HepG2 (cell line): ENCODE measurements at regions not wholly inside any gene's neighbourhood (a gene's known extent, or its start where the extent isn't known, plus 50 kb on each side); places are given as distances from the start of the nearest gene placed in this dataset.

ENCODE experiments used
- ATAC-seq: fragments of 200-7000 bp; cut with Tn5 transposase; 3 replicates; pipeline ENCODE4 v1.9.1; 2020; ENCODE audit warnings: mild to moderate bottlenecking, moderate library complexity
- BruUV-seq: library from RNA; stranded (reverse); fragments of 400-500 nt; replicated peaks from 2 replicates; lab custom pipeline; 2021; lab: Mats Ljungman, UMichigan
- CTCF ChIA-PET: fragments of 300-600 bp; formaldehyde crosslinking; extraction: SDS; loops from one replicate; lab custom pipeline; 2021; ENCODE audit warnings: low total read pairs, inconsistent platforms, low intra/inter-chr PET ratio; lab: Yijun Ruan, JAX
- POLR2A ChIA-PET: fragments of 350-600 bp; sonication (Branson Sonifier 250); formaldehyde crosslinking; loops from one replicate; lab custom pipeline; 2020; ENCODE audit warnings: antibody characterized with exemption, inconsistent platforms; lab: Yijun Ruan, JAX
- DNase-seq: peaks from one replicate; pipeline ENCODE4 v3.0.0-alpha.2; 2015; ENCODE audit warnings: low spot score
- FAIRE-seq: peaks from 3 replicates; lab custom pipeline; 2011; peaks lifted over from hg19 to GRCh38; lab: Jason Lieb, UNC
- H2AFZ ChIP-seq: one replicate; pipeline ENCODE4 v1.6.1; 2011; ENCODE audit warnings: low read length, inconsistent platforms
- H3K27ac ChIP-seq: fragments of 300-600 bp; 3 replicates; pipeline ENCODE4 v1.8.0; 2011; ENCODE audit warnings: mixed run types, mild to moderate bottlenecking, mixed read lengths, low read length, inconsistent platforms; ENCODE audit not compliant: insufficient read depth; ENCODE audit errors: extremely low read length
- H3K27me3 ChIP-seq, 2 experiments: fragments of 200-600 bp in 1 of 2; 2 replicates in 1 of 2; 3 replicates in 1 of 2; pipeline versions ENCODE4 v1.6.0 to v1.8.0; 2011; ENCODE audit warnings: low read length in 2 of 2, mild to moderate bottlenecking in 2 of 2, moderate library complexity in 2 of 2, inconsistent platforms in 1 of 2; ENCODE audit not compliant: insufficient read depth in 2 of 2, control insufficient read depth in 1 of 2
- H3K36me3 ChIP-seq, 2 experiments: fragments of 200-600 bp in 1 of 2; replicated peaks in 1 of 2; 2 replicates in 1 of 2; 3 replicates in 1 of 2; pipeline versions ENCODE4 v1.5.1 to v1.8.0; 2011; ENCODE audit warnings: low read length in 2 of 2, inconsistent platforms in 1 of 2; ENCODE audit not compliant: insufficient read depth in 2 of 2, control insufficient read depth in 1 of 2
- H3K4me1 ChIP-seq: 2 replicates; pipeline ENCODE4 v1.5.1; 2012; ENCODE audit warnings: low read length, inconsistent platforms; ENCODE audit not compliant: insufficient read depth
- H3K4me2 ChIP-seq: 2 replicates; pipeline ENCODE4 v1.6.0; 2011; ENCODE audit warnings: low read depth, low read length, inconsistent platforms
- H3K4me3 ChIP-seq, 3 experiments: fragments of 200-600 bp in 1 of 3; sonication (generic), shearing (Covaris generic) in 1 of 3; replicated peaks in 1 of 3; 2 replicates each; pipeline ENCODE4 v1.5.1; 2011 to 2016; ENCODE audit warnings: low read length in 3 of 3, inconsistent platforms in 2 of 3, low read depth in 2 of 3, mild to moderate bottlenecking in 2 of 3, control low read depth in 1 of 3, mixed read lengths in 1 of 3; ENCODE audit not compliant: insufficient read depth in 1 of 3
- H3K79me2 ChIP-seq: one replicate; pipeline ENCODE4 v1.6.1; 2011; ENCODE audit warnings: low read length, inconsistent platforms; ENCODE audit not compliant: insufficient read depth
- H3K9ac ChIP-seq: 2 replicates; pipeline ENCODE4 v1.6.0; 2011; ENCODE audit warnings: mild to moderate bottlenecking, low read depth, low read length, inconsistent platforms; ENCODE audit not compliant: insufficient read depth
- H3K9me3 ChIP-seq: 2 replicates; pipeline ENCODE4 v1.5.1; 2012; ENCODE audit warnings: mild to moderate bottlenecking, low read length
- H4K20me1 ChIP-seq: 2 replicates; pipeline ENCODE4 v1.6.0; 2011; ENCODE audit warnings: inconsistent platforms, mild to moderate bottlenecking, low read length, moderate library complexity; ENCODE audit not compliant: insufficient read depth
- ATF7 ChIP-seq, 2 experiments: fragments of 450-650 bp in 1 of 2; sonication (generic) in 1 of 2; formaldehyde crosslinking in 1 of 2; IDR thresholded peaks; 2 replicates each; pipeline versions ENCODE4 v1.4.0 to v1.6.1; 2016 to 2020; ENCODE audit warnings: antibody characterized with exemption in 1 of 2, mild to moderate bottlenecking in 1 of 2, missing genetic modification reagents in 1 of 2
- DNMT3B ChIP-seq: conservative IDR thresholded peaks from 2 replicates; pipeline ENCODE4 v1.6.1; 2016; ENCODE audit warnings: missing biosample characterization, control low read depth
- HMGXB3 ChIP-seq: sonication (generic); formaldehyde crosslinking; IDR thresholded peaks from 2 replicates; pipeline ENCODE4 v1.4.0; 2020; ENCODE audit warnings: missing genetic modification reagents, borderline replicate concordance
- IRX3 ChIP-seq: sonication (generic); formaldehyde crosslinking; IDR thresholded peaks from 2 replicates; pipeline ENCODE4 v1.8.1; 2023; ENCODE audit warnings: mild to moderate bottlenecking, low read depth, missing genetic modification reagents, borderline replicate concordance
- MZF1 ChIP-seq: sonication (generic); formaldehyde crosslinking; IDR thresholded peaks from 2 replicates; pipeline ENCODE4 v1.8.1; 2023; ENCODE audit warnings: mild to moderate bottlenecking, missing genetic modification reagents, borderline replicate concordance
- PLRG1 ChIP-seq: fragments of 450-650 bp; conservative IDR thresholded peaks from 2 replicates; pipeline ENCODE4 v1.6.1; 2016
- SMAD3 ChIP-seq: sonication (generic); formaldehyde crosslinking; IDR thresholded peaks from 2 replicates; pipeline ENCODE4 v1.4.0; 2020; ENCODE audit warnings: missing genetic modification reagents
- SUZ12 ChIP-seq: fragments of 150-350 bp; IDR thresholded peaks from 2 replicates; pipeline ENCODE4 v1.6.1; 2014; ENCODE audit warnings: low read depth, low read length
- TFDP1 ChIP-seq: IDR thresholded peaks from 2 replicates; pipeline ENCODE4 v1.6.1; 2016; ENCODE audit warnings: missing compliant biosample characterization, missing genetic modification reagents, borderline replicate concordance
- USF2 ChIP-seq, 2 experiments: sonication (generic) in 1 of 2; formaldehyde crosslinking in 1 of 2; IDR thresholded peaks; 2 replicates each; pipeline versions ENCODE4 v1.5.1 to v1.6.1; 2011 to 2020; ENCODE audit warnings: borderline replicate concordance in 1 of 2, low read depth in 1 of 2, low read length in 1 of 2, mild to moderate bottlenecking in 1 of 2, missing genetic modification reagents in 1 of 2, moderate library complexity in 1 of 2
- XRCC5 ChIP-seq: fragments of 200-400 bp; formaldehyde crosslinking; optimal IDR thresholded peaks from 2 replicates; pipeline ENCODE3; 2017; ENCODE audit warnings: mild to moderate bottlenecking, low read length
- ZBTB7B ChIP-seq: sonication (generic); formaldehyde crosslinking; IDR thresholded peaks from 2 replicates; pipeline ENCODE4 v1.4.0; 2020; ENCODE audit warnings: missing genetic modification reagents
- ZNF329 ChIP-seq: sonication (generic); formaldehyde crosslinking; IDR thresholded peaks from 2 replicates; pipeline ENCODE4 v1.9.0; 2021; ENCODE audit warnings: low read depth, mild to moderate bottlenecking, missing genetic modification reagents
- ZNF430 ChIP-seq: sonication (generic); formaldehyde crosslinking; IDR thresholded peaks from 2 replicates; pipeline ENCODE4 v1.9.0; 2021; ENCODE audit warnings: mild to moderate bottlenecking, missing genetic modification reagents
- ZNF501 ChIP-seq: sonication (generic); formaldehyde crosslinking; IDR thresholded peaks from 2 replicates; pipeline ENCODE4 v1.5.1; 2020; ENCODE audit warnings: mild to moderate bottlenecking, moderate library complexity, missing genetic modification reagents
- ZNF562 ChIP-seq: sonication (generic); formaldehyde crosslinking; IDR thresholded peaks from 2 replicates; pipeline ENCODE4 v1.8.0; 2022; ENCODE audit warnings: missing genetic modification reagents, borderline replicate concordance
- ZNF605 ChIP-seq: sonication (generic); formaldehyde crosslinking; IDR thresholded peaks from 2 replicates; pipeline ENCODE4 v1.8.0; 2022; ENCODE audit warnings: mild to moderate bottlenecking, missing genetic modification reagents
- ZNF891 ChIP-seq: sonication (generic); formaldehyde crosslinking; IDR thresholded peaks from 2 replicates; pipeline ENCODE4 v1.5.0; 2020; ENCODE audit warnings: mild to moderate bottlenecking, missing genetic modification reagents
- WGBS: methylation state at CpG from one replicate; pipeline ENCODE4 v1.1.6; 2017; ENCODE audit warnings: low lambda C conversion rate; 5-methylcytosine and 5-hydroxymethylcytosine counted together
- in situ Hi-C: cut with HindIII; loops from 2 replicates; pipeline ENCODE4 v1.10.0; 2017; ENCODE audit warnings: low pct_unique_long_range_greater_than_20kb; ENCODE audit not compliant: extremely low pct_ligation_motif_present
- intact Hi-C: fragments of 100-400 bp; cut with micrococcal nuclease; formaldehyde crosslinking; loops from one replicate; pipeline ENCODE4 v1.10.0; 2022; ENCODE audit not compliant: unreplicated experiment

GRCh38 chr1:61017651-61018050 is 64.7 kb upstream of the NFIA start:
- ChIA-PET CTCF (no interaction called here), POLR2A (no interaction called here)
- H3K4me2 ChIP-seq: no peak overlapping the region
- no peaks in the 10 kb centered on the region for H4K20me1 ChIP-seq
- H3K79me2 ChIP-seq: no peaks in the 10 kb centered on the region
- no peak overlapping the region for H2AFZ ChIP-seq
- no peak overlapping the region for H3K9ac ChIP-seq
- TF ChIP-seq IRX3 (CRISPR knock-in tag) (no peak), SMAD3 (no peak), SUZ12 (no peak), ZNF562 (no peak), DNMT3B (CRISPR knock-in tag) (no peak), ATF7 (IDR thresholded peaks at IDR 0.05) (no peak), ATF7 (CRISPR knock-in tag; IDR thresholded peaks at IDR 0.05) (no peak), USF2 (IDR thresholded peaks at IDR 0.05; ENCODE audit: low read depth, low read length) (no peak), USF2 (CRISPR knock-in tag; IDR thresholded peaks at IDR 0.05; ENCODE audit: borderline replicate concordance) (no peak), MZF1 (CRISPR knock-in tag) (no peak), ZNF501 (CRISPR knock-in tag) (no peak), ZBTB7B (CRISPR knock-in tag) (no peak), ZNF329 (CRISPR knock-in tag) (no peak), XRCC5 (no peak), ZNF605 (no peak), HMGXB3 (CRISPR knock-in tag) (no peak), PLRG1 (no peak), TFDP1 (CRISPR knock-in tag) (no peak), ZNF430 (CRISPR knock-in tag) (no peak), ZNF891 (CRISPR knock-in tag) (no peak)
- intact Hi-C loops: no loop called here
- WGBS: 2% methylated on average over 1 of the region's 1 CpG
- peaks cover 1 to 29% of the 10 kb centered on the region in 2 experiments; a peak in 3 of 5 replicates for H3K27me3 ChIP-seq
- no peak overlapping the region for H3K27ac ChIP-seq
- no TSS peak for BruUV-seq
- DNase-seq (no peak), FAIRE-seq (no peak), ATAC-seq (no peak)
- H3K9me3 ChIP-seq: no peaks in the 10 kb centered on the region
- H3K4me3 ChIP-seq: no peak overlapping the region
- H3K36me3 ChIP-seq: no peaks in the 10 kb centered on the region
- in situ Hi-C loops: no loop called here
- no peaks in the 10 kb centered on the region for H3K4me1 ChIP-seq
